DMS53 treated with DMSO at 0.1 percent for 48 hours (cell line): ENCODE measurements at regions not wholly inside any gene's neighbourhood (a gene's known extent, or its start where the extent isn't known, plus 50 kb on each side); places are given as distances from the start of the nearest gene placed in this dataset.
"Not testable (repeated sequence)": the region's sequence is repeated elsewhere in the genome, so short reads cannot be mapped to it uniquely, and the experiment has no call there.

Experiments
- DNase-seq: peaks from one replicate; lab custom pipeline; 2025; ENCODE audit not compliant: unreplicated experiment; lab: John Stamatoyannopoulos, UW

GRCh38 chr15:47035475-47036406, 681.6 kb upstream of the SEMA6D start:
- peak; percentile 16 for DNase-seq

GRCh38 chr15:47037003-47037402, 680.3 kb upstream of the SEMA6D start:
- no peak for DNase-seq

GRCh38 chr15:47039225-47039624, 678.1 kb upstream of the SEMA6D start:
- DNase-seq, result no peak

GRCh38 chr15:47041301-47041700, 676.0 kb upstream of the SEMA6D start:
- DNase-seq, result no peak

GRCh38 chr15:47047981-47048380, 669.3 kb upstream of the SEMA6D start:
- DNase-seq, result not testable (repeated sequence)

GRCh38 chr15:47066392-47066791, 650.9 kb upstream of the SEMA6D start:
- DNase-seq, result no peak

GRCh38 chr15:47077846-47078245, 639.5 kb upstream of the SEMA6D start:
- DNase-seq, result not testable (repeated sequence)

GRCh38 chr15:47095833-47096232, 621.5 kb upstream of the SEMA6D start:
- DNase-seq, result no peak

- DNase-seq, result not testable (repeated sequence)
Observed at GRCh38 chr15:47098526-47098925, 618.8 kb upstream of the SEMA6D start.

GRCh38 chr15:47099801-47100200, 617.5 kb upstream of the SEMA6D start:
- DNase-seq, result not testable (repeated sequence)

GRCh38 chr15:47108800-47109199, 608.5 kb upstream of the SEMA6D start:
- not testable (repeated sequence) for DNase-seq

- DNase-seq, result no peak
Observed at GRCh38 chr15:47116698-47117097, 600.6 kb upstream of the SEMA6D start.

- no peak for DNase-seq
Observed at GRCh38 chr15:47119349-47119748, 598.0 kb upstream of the SEMA6D start.

- no peak for DNase-seq
Observed at GRCh38 chr15:47124430-47125102, 592.7 kb upstream of the SEMA6D start.

- DNase-seq, result peak; percentile 45
Observed at GRCh38 chr15:47129033-47129432, 588.3 kb upstream of the SEMA6D start.

GRCh38 chr15:47131450-47131849, 585.9 kb upstream of the SEMA6D start:
- DNase-seq, result not testable (repeated sequence)

GRCh38 chr15:47135267-47135666, 582.0 kb upstream of the SEMA6D start:
- DNase-seq, result no peak

- DNase-seq, result no peak
Observed at GRCh38 chr15:47136236-47136635, 581.1 kb upstream of the SEMA6D start.

- DNase-seq, result no peak
Observed at GRCh38 chr15:47139965-47140364, 577.3 kb upstream of the SEMA6D start.

- no peak for DNase-seq
Observed at GRCh38 chr15:47157827-47158226, 559.5 kb upstream of the SEMA6D start.

GRCh38 chr15:47158573-47158972, 558.7 kb upstream of the SEMA6D start:
- no peak for DNase-seq

GRCh38 chr15:47177177-47177576, 540.1 kb upstream of the SEMA6D start:
- DNase-seq, result no peak
